ENCODE measurements at regions not wholly inside any gene's neighbourhood (a gene's known extent, or its start where the extent isn't known, plus 50 kb on each side); places are given as distances from the start of the nearest gene placed in this dataset.

DNA sequence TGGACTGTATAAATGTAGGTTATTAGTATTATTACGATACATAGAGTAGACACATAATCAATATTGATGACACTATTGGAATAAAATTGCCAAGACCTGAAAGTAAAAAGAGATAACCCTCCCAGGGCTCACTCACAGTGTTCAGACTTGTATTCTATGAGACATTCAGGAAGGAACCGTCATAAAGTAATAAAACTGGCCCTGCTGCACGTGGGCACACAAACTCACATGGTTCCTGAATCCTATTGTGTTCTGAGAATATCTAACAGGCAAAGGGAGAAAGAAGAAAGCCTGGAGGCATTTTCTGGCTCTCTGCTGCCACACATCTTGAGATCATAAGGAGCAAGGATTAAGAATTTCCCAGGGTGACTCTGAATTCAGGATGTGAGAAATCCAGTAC, 575.9 kb downstream of the HS3ST4 start:
- Mint-ChIP-seq H3K27ac (ENCODE audit: unreplicated experiment) (no peak overlapping the region), H3K27me3 (ENCODE audit: unreplicated experiment) (no peaks in the 10 kb centered on the region), H3K9me3 (ENCODE audit: low read depth, unreplicated experiment) (peaks cover 10% of the 10 kb centered on the region), H3K36me3 (ENCODE audit: insufficient read depth, unreplicated experiment) (no peaks in the 10 kb centered on the region), H3K4me3 (ENCODE audit: low read depth, unreplicated experiment) (no peak overlapping the region), H3K4me1 (ENCODE audit: low read depth, unreplicated experiment) (no peaks in the 10 kb centered on the region)
- no peak for DNase-seq
- CTCF ChIA-PET = no interaction called here
- BruUV-seq (replicated peaks) = no TSS peak
- intact Hi-C loops (cut with micrococcal nuclease; ENCODE audit: unreplicated experiment) = no loop called here
- TF ChIP-seq, protein P1, sequence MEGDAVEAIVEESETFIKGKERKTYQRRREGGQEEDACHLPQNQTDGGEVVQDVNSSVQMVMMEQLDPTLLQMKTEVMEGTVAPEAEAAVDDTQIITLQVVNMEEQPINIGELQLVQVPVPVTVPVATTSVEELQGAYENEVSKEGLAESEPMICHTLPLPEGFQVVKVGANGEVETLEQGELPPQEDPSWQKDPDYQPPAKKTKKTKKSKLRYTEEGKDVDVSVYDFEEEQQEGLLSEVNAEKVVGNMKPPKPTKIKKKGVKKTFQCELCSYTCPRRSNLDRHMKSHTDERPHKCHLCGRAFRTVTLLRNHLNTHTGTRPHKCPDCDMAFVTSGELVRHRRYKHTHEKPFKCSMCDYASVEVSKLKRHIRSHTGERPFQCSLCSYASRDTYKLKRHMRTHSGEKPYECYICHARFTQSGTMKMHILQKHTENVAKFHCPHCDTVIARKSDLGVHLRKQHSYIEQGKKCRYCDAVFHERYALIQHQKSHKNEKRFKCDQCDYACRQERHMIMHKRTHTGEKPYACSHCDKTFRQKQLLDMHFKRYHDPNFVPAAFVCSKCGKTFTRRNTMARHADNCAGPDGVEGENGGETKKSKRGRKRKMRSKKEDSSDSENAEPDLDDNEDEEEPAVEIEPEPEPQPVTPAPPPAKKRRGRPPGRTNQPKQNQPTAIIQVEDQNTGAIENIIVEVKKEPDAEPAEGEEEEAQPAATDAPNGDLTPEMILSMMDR (IDR thresholded peaks at IDR 0.05; ENCODE audit: unreplicated experiment) = no peak

DNA sequence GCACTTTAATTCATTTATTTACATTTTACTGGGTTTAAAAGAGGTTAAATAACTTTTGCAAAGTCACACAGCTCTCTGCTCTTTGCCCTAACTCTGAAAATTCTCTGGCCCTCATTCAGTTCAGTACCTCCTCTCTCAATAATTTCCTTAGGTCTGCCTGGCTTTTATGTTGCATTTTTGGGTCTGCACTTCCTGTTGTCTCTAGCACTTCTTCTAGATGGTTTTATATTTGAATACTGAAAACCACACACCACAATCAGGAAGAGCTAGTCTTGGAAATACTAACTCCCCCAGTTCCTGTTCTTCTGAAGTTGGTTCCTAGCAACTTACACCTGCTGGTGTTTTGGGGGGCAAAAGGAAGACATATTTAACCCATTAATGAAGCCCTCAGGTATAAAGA, 577.9 kb downstream of the HS3ST4 start:
- Mint-ChIP-seq H3K4me3 (ENCODE audit: low read depth, unreplicated experiment) (no peak overlapping the region), H3K36me3 (ENCODE audit: insufficient read depth, unreplicated experiment) (no peaks in the 10 kb centered on the region), H3K27ac (ENCODE audit: unreplicated experiment) (no peak overlapping the region), H3K9me3 (ENCODE audit: low read depth, unreplicated experiment) (peaks cover 7% of the 10 kb centered on the region), H3K27me3 (ENCODE audit: unreplicated experiment) (no peaks in the 10 kb centered on the region), H3K4me1 (ENCODE audit: low read depth, unreplicated experiment) (no peaks in the 10 kb centered on the region)
- CTCF ChIA-PET = no interaction called here
- TF ChIP-seq, protein P1 (IDR thresholded peaks at IDR 0.05; ENCODE audit: unreplicated experiment) = no peak
- no peak for DNase-seq
- intact Hi-C loops (cut with micrococcal nuclease; ENCODE audit: unreplicated experiment) = no loop called here
- BruUV-seq (replicated peaks) = no TSS peak

DNA sequence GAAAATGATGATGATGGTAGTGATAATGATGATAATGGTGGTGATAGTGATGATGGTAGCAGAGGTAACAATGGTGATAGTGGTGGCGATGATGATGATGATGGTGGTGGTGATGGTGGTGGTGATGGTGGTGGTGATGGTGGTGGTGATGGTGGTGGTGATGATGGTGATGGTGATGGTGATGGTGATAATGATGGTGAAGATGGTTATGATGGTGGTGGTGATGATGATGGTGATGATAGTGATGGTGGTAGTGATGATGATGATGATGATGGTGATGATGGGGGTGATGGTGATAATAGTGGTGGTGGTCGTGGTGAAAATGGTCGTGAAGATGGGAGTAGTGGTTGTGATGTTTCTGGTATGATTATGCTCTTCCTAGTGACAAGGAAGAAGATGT, 581.8 kb downstream of the HS3ST4 start:
- BruUV-seq (replicated peaks) = no TSS peak
- H3K36me3 Mint-ChIP-seq (ENCODE audit: insufficient read depth, unreplicated experiment) = no peaks in the 10 kb centered on the region
- H3K4me3 Mint-ChIP-seq (ENCODE audit: low read depth, unreplicated experiment) = no peak overlapping the region
- H3K9me3 Mint-ChIP-seq (ENCODE audit: low read depth, unreplicated experiment) = peaks cover 4% of the 10 kb centered on the region
- no peak overlapping the region for H3K27ac Mint-ChIP-seq (ENCODE audit: unreplicated experiment)
- CTCF ChIA-PET = no interaction called here
- TF ChIP-seq, protein P1 (IDR thresholded peaks at IDR 0.05; ENCODE audit: unreplicated experiment) = no peak
- no peak for DNase-seq
- no peaks in the 10 kb centered on the region for H3K4me1 Mint-ChIP-seq (ENCODE audit: low read depth, unreplicated experiment)
- H3K27me3 Mint-ChIP-seq (ENCODE audit: unreplicated experiment) = no peaks in the 10 kb centered on the region
- intact Hi-C loops (cut with micrococcal nuclease; ENCODE audit: unreplicated experiment) = no loop called here

DNA sequence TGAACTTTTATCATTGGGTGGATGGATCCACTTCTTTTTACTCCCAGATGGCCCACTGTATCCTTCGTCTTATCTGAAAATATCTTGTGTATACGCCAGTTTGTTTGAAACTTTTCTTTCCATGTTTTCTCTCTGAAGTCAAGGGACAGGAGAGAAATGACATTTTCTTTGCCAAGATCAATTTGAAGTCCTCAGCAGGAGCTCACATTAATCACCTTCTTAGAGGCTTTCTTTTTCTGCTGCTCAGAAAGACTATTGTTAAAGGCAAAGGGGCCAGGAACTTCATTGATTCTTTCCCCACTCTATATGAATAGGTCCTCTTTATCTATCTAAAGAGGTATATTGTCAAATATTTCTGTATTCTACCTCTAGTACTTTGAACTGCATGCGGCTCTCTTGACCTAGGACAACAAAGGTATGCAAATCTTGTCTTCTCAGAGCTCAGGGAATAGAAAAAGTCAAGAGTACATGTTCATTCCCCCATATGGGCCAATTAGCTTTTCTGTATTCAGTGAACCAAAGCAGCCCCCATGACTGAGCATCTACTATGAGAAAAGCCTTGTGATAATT, 583.3 kb downstream of the HS3ST4 start:
- no peaks in the 10 kb centered on the region for H3K27me3 Mint-ChIP-seq (ENCODE audit: unreplicated experiment)
- DNase-seq = no peak
- no peak overlapping the region for H3K27ac Mint-ChIP-seq (ENCODE audit: unreplicated experiment)
- H3K4me3 Mint-ChIP-seq (ENCODE audit: low read depth, unreplicated experiment) = no peak overlapping the region
- CTCF ChIA-PET = no interaction called here
- no peaks in the 10 kb centered on the region for H3K36me3 Mint-ChIP-seq (ENCODE audit: insufficient read depth, unreplicated experiment)
- intact Hi-C loops (cut with micrococcal nuclease; ENCODE audit: unreplicated experiment) = no loop called here
- H3K9me3 Mint-ChIP-seq (ENCODE audit: low read depth, unreplicated experiment) = no peaks in the 10 kb centered on the region
- BruUV-seq (replicated peaks) = no TSS peak
- TF ChIP-seq, protein P1 (IDR thresholded peaks at IDR 0.05; ENCODE audit: unreplicated experiment) = no peak
- H3K4me1 Mint-ChIP-seq (ENCODE audit: low read depth, unreplicated experiment) = no peaks in the 10 kb centered on the region

Measured in Calu3 (cell line).